ENCODE measurements at regions not wholly inside any gene's neighbourhood (a gene's known extent, or its start where the extent isn't known, plus 50 kb on each side); places are given as distances from the start of the nearest gene placed in this dataset.

DNA sequence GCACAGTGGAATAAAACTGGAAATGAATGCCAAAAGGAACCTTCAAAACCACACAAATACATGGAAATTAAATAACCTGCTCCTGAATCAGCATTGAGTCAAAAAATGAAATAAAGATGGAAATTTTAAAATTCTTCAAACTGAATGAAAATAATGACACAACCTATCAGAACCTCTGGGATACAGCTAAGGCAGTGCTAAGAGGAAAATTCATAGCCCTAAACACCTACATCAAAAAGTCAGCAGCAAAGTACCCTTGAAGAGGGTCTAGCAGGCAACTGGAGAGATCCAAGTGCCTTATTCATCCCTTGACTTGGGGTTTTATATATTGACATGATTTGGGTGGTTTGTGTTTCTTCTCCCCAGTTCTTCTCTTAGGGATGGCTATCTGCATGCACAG, 294.1 kb downstream of the PMP22 start:
- TF ChIP-seq POLR2AphosphoS5 (IDR thresholded peaks at IDR 0.05; ENCODE audit: insufficient read depth in 1 of 2, low read depth in 1 of 2) (no peak), CTCF (IDR thresholded peaks at IDR 0.05) (no peak)
